IMR-90 (cell line): ENCODE measurements at regions not wholly inside any gene's neighbourhood (a gene's known extent, or its start where the extent isn't known, plus 50 kb on each side); places are given as distances from the start of the nearest gene placed in this dataset.

Source experiments
- ATAC-seq: fragments of 200-7000 bp; cut with Tn5 transposase; 2 replicates; pipeline ENCODE4 v1.9.1; 2020; ENCODE audit warnings: low read depth, mild to moderate bottlenecking, moderate library complexity
- BruUV-seq: library from RNA; stranded (reverse); fragments of 400-500 nt; replicated peaks from 2 replicates; lab custom pipeline; 2021; lab: Mats Ljungman, UMichigan
- CTCF ChIA-PET: fragments of 300-600 bp; formaldehyde crosslinking; extraction: SDS; loops from one replicate; lab custom pipeline; 2021; ENCODE audit warnings: antibody characterized with exemption; lab: Yijun Ruan, JAX
- POLR2A ChIA-PET: fragments of 300-600 bp; sonication (Branson Sonifier 250); formaldehyde crosslinking; loops from one replicate; lab custom pipeline; 2022; ENCODE audit warnings: antibody characterized with exemption; ENCODE audit not compliant: unreplicated experiment; lab: Charles Lee
- DNase-seq: peaks from one replicate; pipeline ENCODE4 v3.0.0; 2013
- H2AFZ ChIP-seq: replicated peaks from 2 replicates; pipeline ENCODE3; 2013; ENCODE audit warnings: low read length, mild to moderate bottlenecking; ENCODE audit not compliant: poor library complexity
- H2AK5ac ChIP-seq: 2 replicates; pipeline ENCODE4 v1.6.1; 2013; ENCODE audit warnings: low read depth, low read length, inconsistent platforms
- H2AK9ac ChIP-seq: replicated peaks from 2 replicates; pipeline ENCODE3; 2013; ENCODE audit warnings: mild to moderate bottlenecking, low read depth, low read length, moderate library complexity; ENCODE audit not compliant: poor library complexity
- H2BK120ac ChIP-seq: 2 replicates; pipeline ENCODE4 v1.6.1; 2013; ENCODE audit warnings: low read depth, low read length, inconsistent platforms
- H2BK15ac ChIP-seq: 3 replicates; pipeline ENCODE4 v1.6.1; 2013; ENCODE audit warnings: low read depth, low read length, inconsistent platforms
- H2BK20ac ChIP-seq: 2 replicates; pipeline ENCODE4 v1.6.1; 2013; ENCODE audit warnings: low read depth, mild to moderate bottlenecking, inconsistent platforms, low read length, moderate library complexity
- H2BK5ac ChIP-seq: 2 replicates; pipeline ENCODE4 v1.6.1; 2013; ENCODE audit warnings: mild to moderate bottlenecking, low read depth, low read length, inconsistent platforms; ENCODE audit not compliant: poor library complexity, severe bottlenecking
- H3K14ac ChIP-seq: replicated peaks from 2 replicates; pipeline ENCODE4 v1.6.1; 2013; ENCODE audit warnings: low read depth, low read length, inconsistent platforms
- H3K18ac ChIP-seq: 2 replicates; pipeline ENCODE4 v1.6.1; 2013; ENCODE audit warnings: low read depth, low read length, control low read depth
- H3K23ac ChIP-seq: 2 replicates; pipeline ENCODE4 v1.6.1; 2013; ENCODE audit warnings: low read depth, low read length, inconsistent platforms
- H3K27ac ChIP-seq: 2 replicates; pipeline ENCODE4 v1.5.1; 2013; ENCODE audit warnings: mild to moderate bottlenecking, control low read depth, low read length; ENCODE audit not compliant: insufficient read depth
- H3K27me3 ChIP-seq: 2 replicates; pipeline ENCODE4 v1.6.1; 2013; ENCODE audit warnings: low read length; ENCODE audit not compliant: control insufficient read depth, insufficient read depth
- H3K36me3 ChIP-seq: 2 replicates; pipeline ENCODE4 v1.6.1; 2013; ENCODE audit warnings: low read length, mixed read lengths; ENCODE audit not compliant: control insufficient read depth, insufficient read depth
- H3K4ac ChIP-seq: 2 replicates; pipeline ENCODE4 v1.6.1; 2013; ENCODE audit warnings: low read depth, low read length, inconsistent platforms
- H3K4me1 ChIP-seq: 2 replicates; pipeline ENCODE4 v1.6.1; 2013; ENCODE audit warnings: low read length, mixed read lengths; ENCODE audit not compliant: control insufficient read depth, insufficient read depth
- H3K4me2 ChIP-seq: 2 replicates; pipeline ENCODE4 v1.6.1; 2013; ENCODE audit warnings: low read depth, mild to moderate bottlenecking, control low read depth, low read length, moderate library complexity
- H3K4me3 ChIP-seq: 2 replicates; pipeline ENCODE4 v1.5.1; 2013; ENCODE audit warnings: low read depth, mild to moderate bottlenecking, control low read depth, low read length, moderate library complexity; ENCODE audit not compliant: insufficient read depth
- H3K56ac ChIP-seq: 2 replicates; pipeline ENCODE4 v1.6.1; 2013; ENCODE audit warnings: low read length, inconsistent platforms; ENCODE audit not compliant: insufficient read depth; ENCODE audit errors: extremely low read depth
- H3K79me1 ChIP-seq, 2 experiments: 2 replicates each; pipeline ENCODE4 v1.6.1; 2013; ENCODE audit warnings: low read length in 2 of 2, inconsistent platforms in 1 of 2, low read depth in 1 of 2
- H3K9ac ChIP-seq: 2 replicates; pipeline ENCODE4 v1.6.1; 2013; ENCODE audit warnings: low read depth, low read length, control low read depth
- H3K9me1 ChIP-seq: 2 replicates; pipeline ENCODE4 v1.6.1; 2013; ENCODE audit warnings: low read length, inconsistent platforms; ENCODE audit not compliant: insufficient read depth
- H3K9me3 ChIP-seq: 2 replicates; pipeline ENCODE4 v1.6.1; 2013; ENCODE audit warnings: low read length; ENCODE audit not compliant: control insufficient read depth, insufficient read depth
- H4K20me1 ChIP-seq: 2 replicates; pipeline ENCODE4 v1.6.1; 2013; ENCODE audit warnings: low read length, inconsistent platforms; ENCODE audit not compliant: insufficient read depth
- H4K5ac ChIP-seq: 2 replicates; pipeline ENCODE4 v1.6.1; 2013; ENCODE audit warnings: mild to moderate bottlenecking, low read depth, low read length, control low read depth
- H4K8ac ChIP-seq, 2 experiments: 2 replicates each; pipeline ENCODE4 v1.6.1; 2013; ENCODE audit warnings: low read depth in 2 of 2, low read length in 2 of 2, control low read depth in 1 of 2, inconsistent platforms in 1 of 2
- H4K91ac ChIP-seq: 2 replicates; pipeline ENCODE4 v1.6.1; 2013; ENCODE audit warnings: low read depth, low read length, inconsistent platforms; ENCODE audit not compliant: insufficient read depth
- MAFK ChIP-seq: IDR thresholded peaks from 2 replicates; pipeline ENCODE4 v1.6.1; 2012; ENCODE audit warnings: low read depth, low read length, improper control_type of control experiment
- MAZ ChIP-seq: IDR thresholded peaks from 2 replicates; pipeline ENCODE4 v1.6.1; 2012; ENCODE audit warnings: low read depth, mild to moderate bottlenecking, low read length, improper control_type of control experiment, moderate library complexity, borderline replicate concordance
- NFE2L2 ChIP-seq: fragments of 150-350 bp; IDR thresholded peaks from 2 replicates; pipeline ENCODE4 v1.6.1; 2016; ENCODE audit warnings: low read depth, mild to moderate bottlenecking, low read length
- WGBS, 2 experiments: methylation state at CpG; one replicate each; pipeline versions ENCODE4 v1.1.5 to v1.1.7; 2013; ENCODE audit warnings: missing lambda C conversion rate in 2 of 2; ENCODE audit not compliant: insufficient read length in 1 of 2; ENCODE audit errors: extremely low coverage in 2 of 2; 5-methylcytosine and 5-hydroxymethylcytosine counted together
- dilution Hi-C: fragments of 300-500 bp; cut with HindIII; formaldehyde crosslinking; loops from one replicate; pipeline ENCODE4 v1.14.3; 2018; ENCODE audit warnings: low sequenced_read_pairs; ENCODE audit not compliant: unreplicated experiment
- in situ Hi-C: fragments of 300-500 bp; cut with MboI; formaldehyde crosslinking; loops from 3 replicates; pipeline ENCODE4 v1.14.3; 2019; ENCODE audit warnings: low sequenced_read_pairs, inconsistent platforms, mixed read lengths
- intact Hi-C: fragments of 100-400 bp; cut with micrococcal nuclease; formaldehyde crosslinking; loops from 2 replicates; pipeline ENCODE4 v1.10.0; 2022

GRCh38 chr3:81245043-81245442 is 516.4 kb downstream of the GBE1 start:
- Histone ChIP-seq H2BK15ac (no peak overlapping the region), H2AK9ac (no peak overlapping the region), H2BK5ac (no peak overlapping the region), H3K4me3 (no peak overlapping the region), H3K4ac (no peak overlapping the region), H3K18ac (no peak overlapping the region), H4K8ac (no peak overlapping the region), H3K27me3 (no peaks in the 10 kb centered on the region), H2AFZ (no peak overlapping the region), H2BK120ac (no peak overlapping the region), H4K20me1 (no peaks in the 10 kb centered on the region), H3K4me2 (no peak overlapping the region), H3K56ac (no peak overlapping the region), H4K91ac (no peak overlapping the region), H3K23ac (no peak overlapping the region), H3K9me3 (no peaks in the 10 kb centered on the region), H3K14ac (no peak overlapping the region), H3K9ac (no peak overlapping the region), H3K79me1 (no peaks in the 10 kb centered on the region), H3K4me1 (no peaks in the 10 kb centered on the region), H3K27ac (no peak overlapping the region), H2BK20ac (no peak overlapping the region), H4K5ac (no peak overlapping the region), H3K36me3 (no peaks in the 10 kb centered on the region), H2AK5ac (no peak overlapping the region), H3K9me1 (no peaks in the 10 kb centered on the region)
- ChIA-PET POLR2A (no interaction called here), CTCF (no interaction called here)
- no peak for DNase-seq
- in situ Hi-C loops = loop anchor here (10.0 kb wide), 1 partner anchor 1720 kb away; no protein-coding TSS in a partner anchor
- BruUV-seq = no TSS peak
- TF ChIP-seq MAFK (no peak), NFE2L2 (no peak), MAZ (no peak)
- ATAC-seq = no peak
- intact Hi-C loops = no loop called here
- dilution Hi-C loops = no loop called here
- WGBS, 2 experiments = no CpG with 5 or more reads among the region's 2 CpGs
